Sigmoid colon (tissue), 6 donors: ENCODE measurements at regions not wholly inside any gene's neighbourhood (a gene's known extent, or its start where the extent isn't known, plus 50 kb on each side); places are given as distances from the start of the nearest gene placed in this dataset.

Source experiments
- DNase-seq: peaks from one replicate; pipeline ENCODE4 v3.0.0-alpha.2; 2019
- H3K27ac ChIP-seq, 4 donors: fragments of 200-600 bp; sonication (generic); one replicate each; pipeline ENCODE4 v1.5.1; 2016 to 2019; ENCODE audit warnings: mild to moderate bottlenecking in 1 of 4
- H3K27me3 ChIP-seq, 3 donors: fragments of 200-600 bp; sonication (generic); one replicate each; pipeline ENCODE4 v1.5.1; 2019; ENCODE audit warnings: mild to moderate bottlenecking in 1 of 3
- H3K36me3 ChIP-seq, 4 donors: fragments of 200-600 bp; sonication (generic); one replicate each; pipeline ENCODE4 v1.5.1; 2016 to 2019
- H3K4me1 ChIP-seq, 4 donors: fragments of 200-600 bp; sonication (generic); one replicate each; pipeline ENCODE4 v1.5.1; 2017 to 2019
- H3K4me3 ChIP-seq, 4 donors: fragments of 200-600 bp; sonication (generic); one replicate each; pipeline ENCODE4 v1.5.1; 2017 to 2019; ENCODE audit warnings: mild to moderate bottlenecking in 2 of 4, moderate library complexity in 1 of 4
- H3K9me3 ChIP-seq, 4 donors: fragments of 200-600 bp in 3 of 4; sonication (generic) in 3 of 4; one replicate each; pipeline versions ENCODE4 v1.5.1 to v1.6.1; 2013 to 2019
- EP300 ChIP-seq, 4 donors: sonication (generic); formaldehyde crosslinking; IDR thresholded peaks; one replicate each; pipeline ENCODE4 v1.6.1; 2017; ENCODE audit warnings: antibody characterized with exemption in 4 of 4
- POLR2A ChIP-seq, 2 donors: fragments of 450-650 bp; IDR thresholded peaks; one replicate each; pipeline ENCODE4 v1.6.1; 2016; ENCODE audit warnings: antibody characterized with exemption in 2 of 2, mild to moderate bottlenecking in 2 of 2, moderate library complexity in 2 of 2
- POLR2AphosphoS5 ChIP-seq, 4 donors: sonication (generic); formaldehyde crosslinking; IDR thresholded peaks; one replicate each; pipeline ENCODE4 v1.6.1; 2017; ENCODE audit warnings: antibody characterized with exemption in 4 of 4
- WGBS, 2 donors: extraction: QIAGEN DNeasy Blood & Tissue Kit; methylation state at CpG; one replicate each; pipeline ENCODE4 v1.1.7; 2013; 5-methylcytosine and 5-hydroxymethylcytosine counted together
- intact Hi-C: fragments of 100-400 bp; cut with DNase I; formaldehyde crosslinking; loops from one replicate; pipeline ENCODE4 v1.15.1; 2023
- TF ChIP-seq, protein P1 (sequence below), 4 experiments: fragments of 450-650 bp in 3 of 4; fragments of 200-600 bp in 1 of 4; IDR thresholded peaks; one replicate each; pipeline ENCODE4 v1.5.1; 2016 to 2019; ENCODE audit warnings: antibody characterized with exemption in 4 of 4, mild to moderate bottlenecking in 3 of 4, moderate library complexity in 2 of 4
- donor health status: healthy with polysubstance abuse.
- donor health status: healthy.

GRCh38 chr2:76512201-76512820, 801.6 kb upstream of the GCFC2 start:
- Histone ChIP-seq H3K4me1 (no peaks in the 10 kb centered on the region), H3K9me3 (no peaks in the 10 kb centered on the region), H3K27ac (no peak overlapping the region), H3K4me3 (no peak overlapping the region), H3K36me3 (no peaks in the 10 kb centered on the region), H3K27me3 (no peaks in the 10 kb centered on the region)
- intact Hi-C loops = no loop called here
- DNase-seq = no peak
- WGBS, 2 donors = 71 to 82% methylated on average over 4 of the region's 4 CpGs
- no peak for TF ChIP-seq POLR2AphosphoS5 (IDR thresholded peaks at IDR 0.05)
- TF ChIP-seq EP300 (IDR thresholded peaks at IDR 0.05) = no peak
- TF ChIP-seq POLR2A (IDR thresholded peaks at IDR 0.05) = no peak
- TF ChIP-seq, protein P1, sequence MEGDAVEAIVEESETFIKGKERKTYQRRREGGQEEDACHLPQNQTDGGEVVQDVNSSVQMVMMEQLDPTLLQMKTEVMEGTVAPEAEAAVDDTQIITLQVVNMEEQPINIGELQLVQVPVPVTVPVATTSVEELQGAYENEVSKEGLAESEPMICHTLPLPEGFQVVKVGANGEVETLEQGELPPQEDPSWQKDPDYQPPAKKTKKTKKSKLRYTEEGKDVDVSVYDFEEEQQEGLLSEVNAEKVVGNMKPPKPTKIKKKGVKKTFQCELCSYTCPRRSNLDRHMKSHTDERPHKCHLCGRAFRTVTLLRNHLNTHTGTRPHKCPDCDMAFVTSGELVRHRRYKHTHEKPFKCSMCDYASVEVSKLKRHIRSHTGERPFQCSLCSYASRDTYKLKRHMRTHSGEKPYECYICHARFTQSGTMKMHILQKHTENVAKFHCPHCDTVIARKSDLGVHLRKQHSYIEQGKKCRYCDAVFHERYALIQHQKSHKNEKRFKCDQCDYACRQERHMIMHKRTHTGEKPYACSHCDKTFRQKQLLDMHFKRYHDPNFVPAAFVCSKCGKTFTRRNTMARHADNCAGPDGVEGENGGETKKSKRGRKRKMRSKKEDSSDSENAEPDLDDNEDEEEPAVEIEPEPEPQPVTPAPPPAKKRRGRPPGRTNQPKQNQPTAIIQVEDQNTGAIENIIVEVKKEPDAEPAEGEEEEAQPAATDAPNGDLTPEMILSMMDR (IDR thresholded peaks at IDR 0.05) = no peak

- intact Hi-C loops = no loop called here
- H3K9me3 ChIP-seq = no peaks in the 10 kb centered on the region
- no peaks in the 10 kb centered on the region for H3K36me3 ChIP-seq
- 63 to 85% methylated on average over 6 of the region's 6 CpGs for WGBS, 2 donors
- H3K4me1 ChIP-seq = no peaks in the 10 kb centered on the region
- H3K27me3 ChIP-seq = no peaks in the 10 kb centered on the region
- no peak overlapping the region for H3K27ac ChIP-seq
- TF ChIP-seq, protein P1 (IDR thresholded peaks at IDR 0.05) = no peak
- TF ChIP-seq POLR2AphosphoS5 (IDR thresholded peaks at IDR 0.05) (no peak), POLR2A (IDR thresholded peaks at IDR 0.05) (no peak), EP300 (IDR thresholded peaks at IDR 0.05) (no peak)
- no peak for DNase-seq
- H3K4me3 ChIP-seq = no peak overlapping the region
These were observed 795.8 kb upstream of the GCFC2 start for GRCh38 chr2:76506538-76506937.

DNA sequence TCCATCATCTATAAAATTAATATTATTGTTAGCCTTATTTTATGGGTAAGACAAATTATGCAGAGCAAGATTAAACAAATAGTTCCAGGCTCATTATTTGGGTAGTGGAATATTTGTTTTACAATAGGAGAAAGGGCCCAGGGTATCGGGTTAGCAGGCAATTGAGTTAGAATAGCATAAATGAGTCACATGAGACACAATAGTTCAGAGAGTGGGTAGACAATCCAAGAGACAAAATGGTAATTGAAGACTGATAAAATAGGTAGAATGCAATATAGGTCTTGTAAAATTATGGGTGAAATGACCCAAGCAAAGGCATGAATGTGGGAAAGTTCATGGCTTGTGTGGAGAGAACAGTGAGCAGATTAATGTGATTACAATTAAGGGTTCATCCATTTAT, 790.9 kb upstream of the GCFC2 start:
- Histone ChIP-seq H3K27ac (no peak overlapping the region), H3K4me1 (no peaks in the 10 kb centered on the region), H3K9me3 (peaks cover 0 to 3% (median 0%) of the 10 kb centered on the region in 4 donors), H3K36me3 (no peaks in the 10 kb centered on the region), H3K4me3 (no peak overlapping the region), H3K27me3 (no peaks in the 10 kb centered on the region)
- TF ChIP-seq, protein P1 (IDR thresholded peaks at IDR 0.05) = no peak
- TF ChIP-seq EP300 (IDR thresholded peaks at IDR 0.05) = no peak
- no peak for TF ChIP-seq POLR2AphosphoS5 (IDR thresholded peaks at IDR 0.05)
- TF ChIP-seq POLR2A (IDR thresholded peaks at IDR 0.05) = no peak
- WGBS, 2 donors = 60 to 87% methylated on average over 1 of the region's 1 CpG
- DNase-seq = no peak
- intact Hi-C loops = no loop called here

GRCh38 chr2:76498360-76498759, 787.6 kb upstream of the GCFC2 start:
- no peak overlapping the region for H3K27ac ChIP-seq
- DNase-seq = no peak
- 86 to 89% methylated on average over 2 of the region's 2 CpGs for WGBS, 2 donors
- H3K9me3 ChIP-seq = peaks cover 0 to 3% (median 0%) of the 10 kb centered on the region in 4 donors
- no peaks in the 10 kb centered on the region for H3K27me3 ChIP-seq
- no peaks in the 10 kb centered on the region for H3K36me3 ChIP-seq
- no peak overlapping the region for H3K4me3 ChIP-seq
- H3K4me1 ChIP-seq = no peaks in the 10 kb centered on the region
- no peak for TF ChIP-seq POLR2AphosphoS5 (IDR thresholded peaks at IDR 0.05)
- no peak for TF ChIP-seq POLR2A (IDR thresholded peaks at IDR 0.05)
- TF ChIP-seq EP300 (IDR thresholded peaks at IDR 0.05) = no peak
- TF ChIP-seq, protein P1 (IDR thresholded peaks at IDR 0.05) = no peak
- intact Hi-C loops = no loop called here

DNA sequence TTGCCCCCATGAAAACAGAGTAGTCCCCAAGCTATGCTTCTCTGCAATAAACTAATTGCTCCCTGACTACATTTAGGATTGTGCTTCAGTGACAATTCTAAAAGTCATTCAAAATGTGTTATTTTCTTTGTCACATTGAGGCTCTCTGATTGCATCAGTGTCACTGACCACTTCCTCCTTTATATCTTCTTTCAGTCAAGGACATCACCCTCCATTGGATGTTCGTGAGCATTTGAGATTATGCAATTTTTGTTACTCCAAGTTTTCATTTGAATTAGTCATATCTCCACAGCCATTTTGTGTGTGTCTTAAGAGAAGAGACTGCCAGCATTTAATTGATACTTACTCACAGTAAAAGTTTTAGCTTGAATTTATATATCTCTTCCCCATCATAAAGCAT, 780.8 kb upstream of the GCFC2 start:
- 29 to 73% methylated on average over 1 of the region's 1 CpG for WGBS, 2 donors
- DNase-seq = no peak
- Histone ChIP-seq H3K4me3 (no peak overlapping the region), H3K4me1 (no peaks in the 10 kb centered on the region), H3K9me3 (no peaks in the 10 kb centered on the region), H3K27me3 (no peaks in the 10 kb centered on the region), H3K27ac (no peak overlapping the region), H3K36me3 (no peaks in the 10 kb centered on the region)
- TF ChIP-seq POLR2A (IDR thresholded peaks at IDR 0.05) = no peak
- intact Hi-C loops = no loop called here
